GM18867 (cell line): ENCODE measurements at regions not wholly inside any gene's neighbourhood (a gene's known extent, or its start where the extent isn't known, plus 50 kb on each side); places are given as distances from the start of the nearest gene placed in this dataset.
A peak's percentile ranks its signal among the peaks of the same experiment; 100 is the strongest.

ENCODE experiments used
- ATAC-seq: cut with Tn5 transposase; IDR thresholded peaks from one replicate; pipeline ENCODE4 v1.9.1; 2021; ENCODE audit warnings: mild to moderate bottlenecking, moderate library complexity; ENCODE audit not compliant: unreplicated experiment

GRCh38 chr2:104584393-104584792 lies 269.5 kb upstream of the POU3F3 start:
- ATAC-seq, result no peak

GRCh38 chr2:104595576-104595975 lies 258.3 kb upstream of the POU3F3 start:
- no peak for ATAC-seq

GRCh38 chr2:104597942-104598341 lies 256.0 kb upstream of the POU3F3 start:
- ATAC-seq, result no peak

GRCh38 chr2:104598636-104599035 lies 255.3 kb upstream of the POU3F3 start:
- no peak for ATAC-seq

GRCh38 chr2:104599787-104600510 lies 254.0 kb upstream of the POU3F3 start:
- ATAC-seq, result no peak

- ATAC-seq, result no peak
These were observed 247.9 kb upstream of the POU3F3 start for GRCh38 chr2:104606056-104606455.

GRCh38 chr2:104616856-104617255 lies 237.1 kb upstream of the POU3F3 start:
- no peak for ATAC-seq

- no peak for ATAC-seq
These were observed 233.1 kb upstream of the POU3F3 start for GRCh38 chr2:104620801-104621200.

- no peak for ATAC-seq
These were observed 218.3 kb upstream of the POU3F3 start for GRCh38 chr2:104635608-104636007.

GRCh38 chr2:104638190-104638858 lies 215.6 kb upstream of the POU3F3 start:
- no peak for ATAC-seq

- ATAC-seq, result no peak
These were observed 215.1 kb upstream of the POU3F3 start for GRCh38 chr2:104638859-104639202.

- ATAC-seq, result no peak
These were observed 212.1 kb upstream of the POU3F3 start for GRCh38 chr2:104641786-104642185.

GRCh38 chr2:104648376-104648775 lies 205.5 kb upstream of the POU3F3 start:
- ATAC-seq, result no peak

GRCh38 chr2:104649866-104650265 lies 204.0 kb upstream of the POU3F3 start:
- ATAC-seq, result no peak

GRCh38 chr2:104650405-104650996 lies 203.4 kb upstream of the POU3F3 start:
- no peak for ATAC-seq

GRCh38 chr2:104654811-104655210 lies 199.1 kb upstream of the POU3F3 start:
- no peak for ATAC-seq

GRCh38 chr2:104656571-104657163 lies 197.2 kb upstream of the POU3F3 start:
- ATAC-seq, result no peak

GRCh38 chr2:104658144-104658835 lies 195.6 kb upstream of the POU3F3 start:
- ATAC-seq, result peak; percentile 60

GRCh38 chr2:104658904-104659591 lies 194.9 kb upstream of the POU3F3 start:
- ATAC-seq, result no peak

- ATAC-seq, result no peak
These were observed 192.9 kb upstream of the POU3F3 start for GRCh38 chr2:104660991-104661390.

GRCh38 chr2:104664672-104665071 lies 189.2 kb upstream of the POU3F3 start:
- ATAC-seq, result no peak
